ENCODE measurements at regions not wholly inside any gene's neighbourhood (a gene's known extent, or its start where the extent isn't known, plus 50 kb on each side); places are given as distances from the start of the nearest gene placed in this dataset.
"Not testable (repeated sequence)": the region's sequence is repeated elsewhere in the genome, so short reads cannot be mapped to it uniquely, and the experiment has no call there.

DNA sequence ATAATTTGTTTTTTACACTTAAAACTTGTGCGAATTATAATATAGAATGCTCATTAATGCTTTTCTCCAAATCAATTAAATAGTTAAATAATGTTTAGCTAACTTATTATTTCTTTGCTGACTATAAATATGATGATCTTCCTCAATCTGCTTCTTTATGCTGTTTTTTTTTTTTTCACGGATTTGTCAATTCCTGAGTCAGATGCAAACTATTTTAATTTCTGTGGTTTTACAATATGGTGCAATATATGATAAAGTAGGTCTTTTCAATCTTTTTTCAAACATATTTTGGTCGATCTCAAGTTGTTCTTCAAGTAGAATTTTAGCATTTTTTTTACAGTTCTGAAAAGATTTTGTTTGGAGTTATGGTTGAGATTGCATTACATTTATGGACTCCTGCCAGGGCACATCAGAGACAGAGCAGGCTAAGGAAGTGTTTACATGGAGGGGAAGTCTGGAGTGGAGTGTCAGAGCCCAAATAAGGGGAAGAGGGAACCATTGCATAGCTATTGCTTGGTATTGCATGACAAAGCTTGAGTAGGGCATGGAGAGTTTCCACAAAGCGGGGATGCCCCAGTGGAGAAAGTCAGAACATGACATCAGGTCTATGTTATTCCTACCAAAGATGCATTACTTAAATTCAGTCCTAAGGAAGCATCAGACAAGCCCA, 204.4 kb downstream of the OTUD1 start:
- no peak for DNase-seq (ENCODE audit: low read depth)

DNA sequence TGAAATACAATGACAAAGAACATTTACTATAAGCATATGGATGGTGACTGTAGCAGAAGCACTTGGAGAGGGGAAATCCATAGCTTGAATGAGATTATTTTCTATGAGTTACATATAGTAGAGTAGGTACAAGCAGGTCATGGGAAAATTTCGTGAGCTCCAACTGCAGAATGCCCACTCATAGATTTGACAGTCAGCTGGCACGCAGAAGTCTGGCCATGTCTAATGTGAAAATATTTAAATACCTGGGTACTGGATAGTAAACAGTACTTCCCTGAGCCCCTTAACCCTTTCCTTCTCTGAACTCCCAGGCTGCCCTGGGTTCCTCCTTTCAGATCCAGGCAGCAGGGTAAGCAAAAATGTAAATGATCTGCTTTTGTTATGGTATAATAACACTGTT, 209.7 kb downstream of the OTUD1 start:
- DNase-seq (ENCODE audit: low read depth), result no peak

DNA sequence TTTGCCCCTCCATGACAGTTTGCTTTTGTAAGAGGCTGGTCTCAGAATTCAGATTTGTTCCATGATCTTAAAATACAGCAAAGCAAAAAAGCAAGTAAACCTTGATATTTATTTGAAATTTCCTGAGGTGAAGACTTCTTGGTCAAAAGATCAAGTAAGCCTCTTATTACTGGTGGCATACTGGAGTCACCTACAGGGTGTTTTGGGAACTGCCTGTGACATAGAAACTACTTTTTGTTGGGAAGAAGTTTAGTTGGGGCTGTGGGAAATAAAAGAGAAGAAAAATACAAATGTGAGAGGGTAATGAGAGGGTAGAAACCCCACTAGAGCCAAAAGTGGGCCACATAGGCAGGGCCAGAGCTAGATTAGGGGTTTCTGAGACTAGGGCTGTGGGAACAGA, 217.9 kb downstream of the OTUD1 start:
- DNase-seq (ENCODE audit: low read depth), result no peak

DNA sequence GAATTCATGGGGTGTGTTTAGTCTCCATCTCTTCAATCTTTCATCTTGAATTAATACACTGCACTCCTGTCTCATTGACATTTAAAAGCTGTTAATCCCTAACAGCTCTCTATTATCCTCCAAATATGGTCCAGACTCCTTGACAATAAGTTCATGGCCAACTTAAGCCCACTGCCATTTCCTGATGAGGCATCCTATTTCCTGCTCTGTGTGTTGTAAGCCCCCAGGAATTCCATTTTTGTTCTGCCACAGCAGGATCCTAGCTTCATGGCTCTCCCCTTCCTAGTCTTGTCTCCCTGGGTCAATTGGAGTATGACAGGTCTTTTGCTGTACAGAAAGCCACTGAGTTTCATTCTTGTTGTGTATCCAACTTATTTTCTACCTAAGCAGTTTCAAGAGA, 218.8 kb downstream of the OTUD1 start:
- DNase-seq (ENCODE audit: low read depth), result no peak

- DNase-seq (ENCODE audit: low read depth), result not testable (repeated sequence)
Observed at GRCh38 chr10:23671866-23672265, 233.0 kb downstream of the OTUD1 start.

GRCh38 chr10:23675585-23675984, 236.7 kb downstream of the OTUD1 start:
- no peak for DNase-seq (ENCODE audit: low read depth)

DNA sequence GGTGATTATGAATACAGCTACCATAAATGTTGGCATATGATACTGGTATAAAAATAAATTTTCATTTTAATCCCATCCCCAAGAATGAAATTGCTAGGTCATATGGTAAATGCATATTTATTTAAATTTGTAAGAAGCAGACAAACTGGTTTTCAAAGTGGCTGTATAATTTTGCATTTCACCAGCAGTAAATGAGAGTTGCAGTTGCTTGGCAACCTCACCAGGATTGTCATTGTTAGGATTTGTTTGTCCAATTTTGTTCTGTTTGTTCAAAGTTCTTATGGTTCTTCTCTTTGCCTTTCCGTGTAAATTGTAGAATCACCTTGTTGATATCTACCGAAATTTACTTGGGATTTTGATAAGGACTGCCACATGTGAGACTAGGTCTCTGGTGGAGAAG, 237.4 kb downstream of the OTUD1 start:
- DNase-seq (ENCODE audit: low read depth), result no peak

- DNase-seq (ENCODE audit: low read depth), result no peak
Observed at GRCh38 chr10:23686722-23687121, 247.8 kb downstream of the OTUD1 start.

DNA sequence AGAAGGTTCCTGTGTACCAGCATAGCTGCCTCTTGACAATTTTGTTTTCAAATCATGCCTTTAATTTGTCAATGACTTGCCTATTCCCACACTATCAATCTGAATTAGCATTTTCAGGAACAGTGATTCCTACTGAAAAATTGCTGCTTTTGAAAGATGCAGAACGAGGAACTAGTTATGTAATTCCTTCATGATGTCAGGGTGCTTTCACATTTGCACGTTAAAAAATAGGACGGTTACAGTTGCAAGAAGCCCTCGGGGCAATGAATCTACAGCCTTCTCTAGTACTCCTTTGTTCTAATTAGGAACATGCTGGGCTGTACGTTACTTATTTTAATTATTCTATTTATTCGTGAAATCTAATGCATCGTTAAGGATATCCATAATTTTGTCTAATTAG, 253.9 kb downstream of the OTUD1 start:
- no peak for DNase-seq (ENCODE audit: low read depth)

DNA sequence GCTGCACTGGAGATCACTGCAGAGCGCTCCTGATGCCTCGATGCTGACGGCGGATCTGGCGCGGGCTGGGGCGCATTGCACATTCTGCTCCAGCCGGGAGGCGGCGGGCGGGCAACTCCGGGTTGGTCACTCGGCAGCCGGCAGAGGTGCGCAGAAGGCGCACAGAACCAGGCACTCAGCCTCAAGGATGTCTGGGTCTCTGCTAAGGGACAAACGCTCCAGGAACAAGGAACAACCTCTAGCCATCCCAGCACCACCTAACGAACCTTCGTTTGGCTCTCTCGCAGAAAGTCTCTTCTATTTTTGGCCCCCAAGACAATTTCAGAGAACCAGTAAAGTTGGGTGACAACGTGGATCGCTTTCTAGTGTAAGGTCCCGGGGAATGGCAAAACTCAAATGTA, 254.6 kb downstream of the OTUD1 start:
- no peak for DNase-seq (ENCODE audit: low read depth)

GRCh38 chr10:23693925-23694324, 255.1 kb downstream of the OTUD1 start:
- no peak for DNase-seq (ENCODE audit: low read depth)

- no peak for DNase-seq (ENCODE audit: low read depth)
Observed at GRCh38 chr10:23694446-23694920, 255.6 kb downstream of the OTUD1 start.

DNA sequence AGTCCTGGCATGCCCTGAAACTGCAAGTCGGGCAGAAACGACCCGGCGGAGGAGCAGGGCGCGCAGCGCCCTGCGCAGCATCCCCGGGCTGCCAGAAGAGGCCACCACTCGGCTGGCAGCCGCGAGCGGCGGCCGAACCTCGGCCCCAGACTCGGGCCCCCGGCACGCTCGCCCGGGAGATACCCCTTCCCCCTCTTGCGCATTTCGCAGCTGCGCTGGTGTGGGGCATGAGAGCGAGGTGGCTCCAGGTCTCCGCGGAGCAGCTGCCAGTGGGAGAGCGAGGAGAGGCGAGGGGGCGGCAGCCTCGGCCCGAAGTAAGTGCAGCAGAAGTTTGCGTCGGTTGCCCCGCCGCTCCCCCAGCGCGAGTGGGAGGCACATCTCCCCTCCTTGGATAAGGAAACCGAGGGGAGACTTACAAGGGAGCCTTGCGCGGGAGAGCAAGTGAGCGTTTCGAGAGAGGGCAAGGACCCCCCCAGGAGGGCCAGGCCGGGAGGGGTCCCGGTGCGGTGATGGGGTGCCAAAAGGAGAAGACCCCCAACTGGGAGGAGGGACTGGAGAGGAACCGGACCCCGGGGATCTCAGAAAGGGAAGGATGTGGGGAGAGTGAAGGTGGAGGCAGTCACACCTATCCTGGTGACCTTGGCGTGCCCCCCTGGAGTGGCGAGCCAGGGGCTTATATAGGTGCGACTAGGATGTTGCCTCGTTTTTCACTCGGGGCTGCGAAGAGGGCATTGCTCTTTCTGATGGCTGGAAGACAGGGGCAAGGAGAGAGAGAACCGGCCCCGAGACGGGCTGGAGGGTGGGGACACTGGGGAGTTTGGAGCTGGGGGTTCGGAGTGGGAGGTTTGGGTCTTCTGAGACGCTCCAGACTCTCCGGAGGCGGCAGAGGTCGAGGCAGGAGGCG, 256.3 kb downstream of the OTUD1 start:
- no peak for DNase-seq (ENCODE audit: low read depth)

DNA sequence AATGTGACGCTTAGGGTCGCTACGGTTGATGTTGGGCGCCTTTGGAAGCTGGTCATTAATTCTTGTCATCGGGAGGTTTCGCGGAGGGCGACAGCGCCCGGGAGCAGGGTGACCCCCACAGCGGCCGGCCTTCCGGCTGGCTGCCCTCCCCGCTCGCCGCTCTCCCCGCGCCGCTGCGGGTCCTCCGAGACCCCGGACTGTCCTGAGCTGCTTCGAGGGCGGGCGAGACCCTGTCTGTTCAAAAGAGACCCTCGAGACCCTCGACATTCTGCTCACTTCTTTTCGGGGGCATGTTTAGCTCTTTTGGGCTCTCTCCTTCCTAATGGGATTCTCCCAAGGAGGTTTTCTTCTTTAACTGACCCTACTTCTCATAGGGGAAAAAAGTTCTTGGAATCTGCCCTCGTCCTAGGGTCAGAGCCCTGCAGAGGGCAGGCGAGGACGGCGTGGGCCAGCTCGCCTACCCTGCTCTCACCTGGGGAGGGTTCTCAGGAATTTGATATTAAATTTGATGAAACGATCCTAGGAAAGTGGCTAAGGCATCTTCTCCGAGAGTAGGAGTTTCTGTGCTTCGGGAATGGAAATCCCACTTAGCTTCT, 257.0 kb downstream of the OTUD1 start:
- no peak for DNase-seq (ENCODE audit: low read depth)

DNA sequence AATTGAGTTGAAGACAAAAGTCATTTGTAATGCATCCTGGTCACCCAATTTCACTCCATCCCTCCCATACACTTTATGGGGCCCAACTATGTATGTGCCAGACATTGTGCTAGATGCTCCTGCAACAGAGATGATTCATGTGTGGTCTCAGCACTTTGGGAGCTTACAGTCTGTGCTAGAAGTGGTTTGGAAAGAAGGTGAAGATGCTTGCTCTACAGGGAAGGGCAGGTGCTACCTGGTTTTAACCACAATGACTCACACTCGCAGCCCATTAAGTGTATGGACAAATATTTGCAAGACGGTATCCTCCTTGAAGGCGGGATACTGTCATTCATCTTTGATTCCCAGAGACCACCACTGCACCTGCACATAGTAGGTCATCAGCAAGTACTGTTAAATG, 257.6 kb downstream of the OTUD1 start:
- no peak for DNase-seq (ENCODE audit: low read depth)

- peak; percentile 40 for DNase-seq (ENCODE audit: low read depth)
Observed at GRCh38 chr10:23702977-23703414, 264.1 kb downstream of the OTUD1 start.

DNA sequence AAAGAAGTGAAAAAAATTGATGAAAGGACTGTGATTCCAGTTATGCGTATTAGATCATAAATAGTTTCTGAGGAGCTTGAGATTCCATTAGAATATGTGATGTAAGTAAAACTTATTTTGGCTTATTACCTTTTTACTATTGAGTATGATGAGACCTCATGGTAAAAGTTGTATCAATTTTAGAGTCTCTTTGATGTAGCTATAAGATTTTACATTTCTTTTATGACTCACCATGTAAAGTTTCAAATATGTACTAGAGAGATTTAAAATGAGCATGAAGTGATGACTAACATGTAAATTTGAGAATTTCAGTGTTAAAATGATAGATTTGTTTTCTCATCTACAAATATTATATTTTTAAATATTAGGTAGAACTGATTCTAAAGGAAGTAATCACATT, 276.5 kb downstream of the OTUD1 start:
- no peak for DNase-seq (ENCODE audit: low read depth)

DNA sequence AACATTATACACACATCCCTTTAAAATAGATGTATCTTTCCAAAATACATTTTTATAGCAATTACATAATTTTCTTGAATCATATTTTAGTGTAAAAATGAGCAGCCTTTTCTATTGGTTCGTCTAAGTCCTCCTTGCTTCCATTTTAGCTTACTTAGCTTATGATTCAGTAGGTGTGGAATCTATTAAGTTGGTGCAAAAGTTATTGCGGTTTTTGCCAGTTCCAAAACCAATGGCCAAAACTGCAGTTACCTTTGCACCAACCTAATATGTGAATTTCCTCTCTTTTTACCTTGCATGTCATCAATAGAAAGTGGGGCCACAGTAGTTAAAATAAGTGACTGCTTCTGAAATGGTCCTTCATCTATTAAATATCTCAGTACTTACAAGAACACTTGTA, 279.0 kb downstream of the OTUD1 start:
- no peak for DNase-seq (ENCODE audit: low read depth)

GRCh38 chr10:23718946-23719345, 280.1 kb downstream of the OTUD1 start:
- DNase-seq (ENCODE audit: low read depth), result no peak

- DNase-seq (ENCODE audit: low read depth), result no peak
Observed at GRCh38 chr10:23723796-23724195, 284.9 kb downstream of the OTUD1 start.

DNA sequence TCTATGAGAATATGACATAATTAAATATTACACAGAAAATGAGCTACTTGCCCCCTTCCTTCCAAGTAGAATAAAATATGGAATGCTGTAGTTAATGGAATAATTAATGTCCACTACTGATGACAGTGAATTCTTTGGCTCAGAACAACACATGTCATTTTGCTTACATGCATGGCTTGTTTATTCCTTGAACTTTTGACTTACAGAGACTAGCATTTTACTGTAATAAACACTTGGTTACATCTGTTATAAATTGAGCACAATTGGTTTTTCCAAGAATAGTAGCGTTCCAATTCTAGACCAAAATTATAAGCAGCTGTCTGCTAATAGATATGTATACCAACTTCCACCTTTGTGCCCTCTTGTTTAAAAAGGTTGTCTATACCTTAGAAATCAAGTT, 286.7 kb downstream of the OTUD1 start:
- DNase-seq (ENCODE audit: low read depth), result no peak

GRCh38 chr10:23742368-23742767, 303.5 kb downstream of the OTUD1 start:
- no peak for DNase-seq (ENCODE audit: low read depth)

DNA sequence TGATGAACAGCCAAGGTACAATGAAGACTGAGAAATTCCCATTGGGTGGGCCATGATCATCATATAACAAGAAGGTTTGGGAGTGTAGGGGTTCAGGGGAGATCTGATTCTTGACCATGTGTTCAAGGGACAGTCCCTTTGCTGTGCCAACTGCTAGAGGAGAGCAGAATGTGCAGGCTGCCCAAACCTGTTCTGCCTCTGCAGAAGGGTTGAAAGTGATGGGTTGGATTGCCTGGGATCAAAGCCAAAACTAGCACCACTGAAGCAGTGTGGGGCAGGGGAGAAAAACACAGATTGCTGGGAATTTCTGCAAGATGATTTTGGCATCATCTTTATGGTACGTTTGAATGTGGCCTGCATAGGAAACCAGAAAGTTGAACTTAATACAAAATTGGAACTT, 303.9 kb downstream of the OTUD1 start:
- no peak for DNase-seq (ENCODE audit: low read depth)
